GM19395 (cell line): ENCODE measurements at regions not wholly inside any gene's neighbourhood (a gene's known extent, or its start where the extent isn't known, plus 50 kb on each side); places are given as distances from the start of the nearest gene placed in this dataset.
A peak's percentile ranks its signal among the peaks of the same experiment; 100 is the strongest.

Source experiments
- ATAC-seq: cut with Tn5 transposase; IDR thresholded peaks from one replicate; pipeline ENCODE4 v1.9.1; 2021; ENCODE audit warnings: mild to moderate bottlenecking, moderate library complexity; ENCODE audit not compliant: unreplicated experiment

DNA sequence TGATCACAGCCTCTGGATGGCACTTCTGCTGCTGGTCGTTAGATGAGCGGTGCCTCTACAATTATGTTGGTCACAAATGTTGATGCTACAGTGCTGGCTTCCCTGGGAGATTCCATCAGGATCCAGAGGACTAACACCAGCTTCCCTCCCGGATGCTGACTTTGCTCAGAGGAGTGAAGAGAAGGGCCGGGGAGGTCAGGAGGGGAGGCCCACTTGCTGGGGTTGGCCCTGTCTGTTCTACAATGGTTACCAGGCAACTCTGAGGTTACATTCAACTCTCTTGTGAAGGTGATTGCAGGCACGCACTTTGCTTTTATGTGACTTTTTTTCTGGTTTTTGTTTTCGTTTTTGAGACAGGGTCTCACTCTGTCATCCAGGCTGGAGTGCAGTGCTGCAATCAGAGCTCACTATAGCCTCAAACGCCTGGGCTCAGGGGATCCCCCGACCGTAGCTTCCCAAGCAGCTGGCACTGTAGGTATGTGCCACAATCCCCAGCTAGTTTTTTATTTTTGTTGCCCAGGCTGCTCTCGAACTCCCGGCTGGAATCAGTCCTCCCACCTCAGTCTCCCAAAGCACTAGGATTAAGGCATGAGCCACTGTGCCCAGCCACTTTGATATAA, 112.5 kb downstream of the ADSS2 start:
- ATAC-seq, result no peak

DNA sequence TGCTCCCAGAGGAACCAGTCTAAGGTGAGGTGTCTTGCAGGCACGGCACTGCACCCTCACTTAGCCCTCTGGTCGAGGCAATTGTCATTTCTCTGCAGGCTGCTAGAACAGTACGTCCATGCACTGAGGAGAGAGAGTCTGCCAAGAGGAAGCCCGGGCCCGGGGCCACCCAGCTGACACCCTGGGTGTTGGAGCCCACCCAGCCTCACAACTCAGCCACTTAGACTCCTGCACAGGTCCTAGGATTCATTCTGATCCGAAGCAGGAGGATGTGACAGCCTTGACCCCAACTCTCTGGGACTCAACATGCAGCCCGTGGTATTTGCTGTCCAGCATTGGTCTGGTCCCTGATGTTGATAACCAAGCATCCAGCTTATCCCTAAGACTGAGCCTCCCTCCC, 111.9 kb downstream of the ADSS2 start:
- ATAC-seq, result no peak

DNA sequence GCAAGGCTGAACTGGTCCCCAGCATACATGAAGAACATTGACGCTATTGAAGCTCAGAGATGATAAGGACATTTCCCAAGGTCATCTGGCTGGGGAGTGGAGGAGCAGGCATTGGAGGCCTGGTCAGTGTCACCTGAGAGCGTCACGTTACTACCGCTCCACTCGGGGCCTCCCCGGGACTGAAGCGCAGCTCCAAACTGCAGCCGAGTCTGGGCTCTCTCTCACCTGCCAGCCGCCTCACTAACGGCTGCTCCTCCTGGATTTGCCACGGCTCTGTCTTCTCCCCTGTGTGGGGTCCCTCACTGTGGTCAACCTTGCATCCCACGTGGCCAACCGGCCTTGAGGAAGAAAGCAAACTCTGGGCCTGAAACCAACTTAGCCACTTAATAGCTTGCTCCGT, 111.3 kb downstream of the ADSS2 start:
- no peak for ATAC-seq

DNA sequence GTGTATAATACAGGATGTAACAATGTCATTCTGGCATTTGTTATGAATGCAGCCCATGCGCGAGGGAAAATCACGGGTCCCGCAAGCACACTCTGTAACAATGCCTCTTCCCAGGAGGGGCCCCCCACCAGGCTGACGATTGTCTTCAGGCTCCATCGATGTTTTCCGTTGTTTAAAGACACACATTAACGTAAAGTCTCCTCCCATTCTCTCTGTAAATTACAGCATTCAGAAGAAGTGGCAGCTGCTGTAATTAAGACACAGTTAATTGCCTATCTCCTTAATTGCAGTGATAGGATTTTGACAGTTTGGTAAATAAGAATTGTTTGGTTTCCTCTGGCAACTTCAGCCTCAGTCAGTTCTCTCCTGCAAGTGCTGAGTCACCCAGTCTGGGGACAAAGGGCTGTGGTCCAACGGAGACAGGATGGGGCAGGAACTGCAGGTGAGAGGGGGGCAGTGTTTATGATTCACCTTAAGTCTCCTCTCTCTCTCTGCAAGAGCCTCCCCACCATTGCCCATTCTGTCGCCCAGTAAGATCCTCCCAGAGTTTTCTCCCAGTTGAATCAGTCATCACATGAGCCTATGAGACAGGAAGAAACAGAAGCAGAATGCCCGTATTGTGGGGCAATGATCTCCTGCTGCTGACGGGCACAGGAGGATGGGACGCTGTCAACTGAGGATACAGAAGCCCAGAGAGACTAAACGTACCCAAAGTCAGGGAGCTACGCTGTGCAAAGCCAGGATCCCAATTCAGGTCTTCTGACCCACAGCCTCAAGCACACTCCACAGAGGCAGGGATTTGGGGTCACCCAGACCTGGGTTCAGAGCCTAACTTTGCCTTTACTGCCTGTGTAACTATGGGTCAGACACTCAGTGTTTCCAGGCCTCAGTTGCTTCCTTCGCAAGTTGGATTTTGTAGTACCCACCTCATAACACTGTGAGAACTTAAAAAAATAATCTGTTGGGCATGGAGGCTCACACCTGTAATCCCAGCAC, 110.0 kb downstream of the ADSS2 start:
- peak; percentile 53 for ATAC-seq

DNA sequence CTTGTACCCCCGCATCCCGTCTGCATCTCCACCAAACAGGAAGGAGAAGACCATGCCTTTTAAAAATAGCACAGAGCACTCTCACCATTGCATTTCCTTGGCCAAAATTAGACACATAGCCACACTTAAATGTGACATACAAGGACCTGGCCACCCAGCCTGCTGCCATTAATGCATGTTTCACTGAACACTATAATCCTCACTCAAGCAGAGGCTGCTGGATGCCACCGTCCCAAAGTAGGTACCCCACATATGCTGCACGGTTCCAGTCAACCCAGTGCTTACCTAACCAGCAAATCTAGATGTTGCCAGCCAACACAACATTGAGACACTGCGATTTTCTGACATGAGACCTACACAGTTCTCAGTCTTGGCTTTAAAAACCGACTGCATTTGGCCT, 107.7 kb downstream of the ADSS2 start:
- ATAC-seq, result no peak

DNA sequence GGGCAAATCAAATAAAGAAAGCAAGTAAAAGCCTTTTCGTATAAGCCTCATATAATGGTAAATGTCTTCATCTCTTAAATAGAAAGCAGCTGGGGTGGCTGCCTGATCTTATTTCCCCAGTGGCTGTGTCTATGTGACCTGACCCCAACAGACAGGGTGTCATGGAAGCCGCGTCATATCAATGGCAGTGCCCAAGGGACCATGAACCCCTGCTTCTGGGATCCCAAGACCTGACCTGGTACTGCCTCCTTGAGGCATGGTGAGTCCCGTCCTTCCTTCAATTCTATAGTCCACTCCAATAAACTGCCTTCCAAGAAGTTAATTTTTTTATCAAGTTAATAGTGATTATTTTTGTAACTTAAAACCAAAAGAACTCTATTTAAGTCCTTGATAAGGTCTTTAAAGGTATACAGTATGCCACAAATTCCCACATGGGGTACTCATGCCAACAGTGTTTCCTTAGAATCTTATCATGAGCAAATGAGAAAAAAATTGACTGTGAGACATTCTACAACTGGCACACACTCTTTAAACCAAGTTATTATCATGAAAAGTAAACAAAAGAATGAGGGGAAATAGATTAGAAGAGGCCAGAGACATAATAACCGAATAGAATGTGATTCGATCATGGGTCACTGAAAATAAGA, 104.6 kb downstream of the ADSS2 start:
- no peak for ATAC-seq

DNA sequence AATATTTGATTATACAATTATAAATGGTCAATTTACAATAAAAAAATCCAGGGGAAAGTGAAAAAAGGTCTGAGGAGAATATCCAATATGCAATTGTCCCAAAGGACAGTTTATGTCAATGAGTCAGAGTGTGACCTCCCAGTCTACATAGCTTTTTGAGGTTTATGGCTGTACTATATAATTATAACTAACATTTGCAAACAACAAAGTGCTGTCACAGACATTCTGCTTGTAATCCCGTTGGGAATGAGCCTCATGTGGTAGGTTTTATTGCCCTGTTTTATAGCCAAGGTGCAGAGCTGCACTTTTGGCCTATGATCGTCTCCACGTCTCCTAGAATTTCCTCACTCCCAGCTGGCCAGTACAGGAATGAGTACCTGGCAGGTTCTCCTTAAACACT, 103.8 kb downstream of the ADSS2 start:
- ATAC-seq, result no peak

DNA sequence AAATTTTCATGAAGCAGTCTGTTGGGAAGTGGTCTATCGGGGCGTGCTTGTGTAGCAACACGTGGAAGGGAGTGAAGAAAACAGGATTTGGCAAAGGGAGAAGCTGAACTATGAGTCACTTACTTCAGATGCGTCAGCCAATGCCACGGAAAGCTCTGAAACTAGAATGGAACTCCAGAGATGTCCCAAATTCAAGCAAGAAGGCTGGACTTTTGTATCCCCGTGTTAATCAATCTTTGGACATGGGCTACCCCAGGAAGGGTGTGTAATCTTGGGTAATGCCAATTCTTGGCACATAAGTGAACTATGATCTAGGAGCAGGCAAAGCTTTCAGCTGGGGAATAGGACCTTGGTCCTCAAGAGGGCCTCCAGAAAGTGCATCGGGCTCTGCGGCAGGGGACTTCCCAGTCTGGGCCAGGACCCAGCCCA, 102.6 kb downstream of the ADSS2 start:
- ATAC-seq, result no peak

DNA sequence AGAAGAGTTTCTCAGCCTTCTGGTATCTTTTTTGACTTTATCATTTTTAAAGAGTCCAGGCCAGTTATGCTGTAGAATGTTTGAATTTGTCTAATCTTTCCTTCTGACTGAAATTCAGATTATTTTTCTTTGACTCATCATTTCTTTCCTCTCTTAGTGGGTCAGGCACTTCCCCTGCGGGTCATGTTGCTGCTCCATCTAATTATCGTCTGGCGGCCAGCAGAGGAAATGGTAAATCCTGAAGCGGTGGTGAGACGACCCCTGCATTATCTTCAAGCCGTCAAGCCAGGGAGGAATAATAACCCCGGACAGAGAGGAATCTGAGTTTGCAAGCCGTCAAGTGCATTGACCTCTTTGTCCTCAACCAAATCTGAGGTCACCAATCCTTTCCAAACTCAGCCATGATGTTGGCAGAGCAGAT, 102.1 kb downstream of the ADSS2 start:
- peak; percentile 19 for ATAC-seq

DNA sequence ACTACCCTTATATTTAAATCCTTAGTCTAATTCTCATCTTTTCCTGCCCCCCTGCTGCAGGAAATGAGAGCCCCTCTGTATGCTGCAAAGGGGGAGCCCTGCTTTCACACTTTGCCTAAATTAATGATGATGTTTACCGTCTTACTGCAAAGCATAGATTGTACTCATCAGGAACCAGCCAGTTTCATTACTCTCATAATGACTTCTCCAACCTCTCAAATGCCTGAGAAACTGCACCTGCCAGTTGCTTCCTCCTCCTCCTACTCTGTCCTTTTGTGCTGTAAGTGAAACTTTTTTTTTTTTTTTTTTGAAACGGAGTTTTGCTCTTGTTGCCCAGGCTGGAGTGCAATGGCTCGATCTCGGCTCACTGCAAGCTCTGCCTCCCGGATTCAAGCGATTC, 101.7 kb downstream of the ADSS2 start:
- peak; percentile 83 for ATAC-seq

DNA sequence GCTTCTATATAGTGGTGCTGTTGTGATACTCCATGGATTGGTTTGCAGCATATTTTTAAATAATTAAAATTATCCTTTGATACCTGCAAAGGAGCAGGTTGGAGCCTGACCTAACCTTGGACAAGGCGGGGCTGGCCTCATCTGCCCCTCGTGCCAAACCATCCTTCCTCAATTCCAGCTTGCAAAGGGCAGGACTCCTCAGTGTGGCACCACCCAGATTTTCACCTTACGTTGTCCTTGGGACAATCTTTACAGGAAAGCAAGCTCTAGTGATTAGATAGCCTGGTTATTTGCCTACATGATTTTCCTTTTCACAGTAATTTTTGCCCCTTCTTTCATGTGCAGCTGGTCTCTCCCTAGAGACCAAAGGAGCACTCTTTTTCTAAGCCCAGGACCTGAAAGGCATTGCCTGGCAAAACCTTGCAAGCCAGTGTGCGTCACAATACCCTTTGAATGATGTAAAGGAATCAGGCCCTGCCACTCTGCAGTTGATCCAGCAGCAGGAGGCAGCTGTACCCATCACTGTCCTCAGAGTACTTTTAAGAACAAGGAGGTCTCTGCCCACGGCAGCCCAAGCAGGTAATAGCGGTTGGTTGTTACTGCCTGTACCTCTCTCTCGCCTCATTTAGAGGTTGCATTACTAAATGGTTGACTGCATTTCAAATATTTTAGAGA, 99.4 kb downstream of the ADSS2 start:
- ATAC-seq, result no peak

DNA sequence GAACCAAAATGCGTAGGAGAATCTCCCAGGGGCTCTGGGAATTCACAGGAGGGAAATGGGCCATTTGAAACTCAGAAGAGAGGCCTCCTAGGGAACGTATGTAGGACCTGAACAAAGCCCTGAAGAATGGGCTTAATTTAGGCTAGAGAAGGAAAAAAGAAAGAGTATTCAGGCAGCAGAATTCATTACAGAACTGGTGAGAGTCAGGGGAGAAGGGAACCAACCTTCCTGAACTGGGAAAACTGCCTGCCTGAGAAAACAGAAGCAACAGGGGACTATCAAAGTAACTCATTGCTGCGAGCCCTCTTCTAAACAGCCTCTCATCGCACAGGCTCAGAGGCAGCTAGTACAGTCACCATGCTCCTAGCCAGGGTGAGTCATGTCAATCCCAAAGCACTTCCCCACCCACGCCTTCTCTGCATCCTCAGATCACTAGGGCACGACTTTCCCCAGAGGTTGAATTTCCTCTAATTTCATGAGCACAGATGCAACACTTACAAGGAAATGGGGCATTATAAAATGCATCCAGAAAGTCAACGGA, 98.1 kb downstream of the ADSS2 start:
- ATAC-seq, result peak; percentile 64

DNA sequence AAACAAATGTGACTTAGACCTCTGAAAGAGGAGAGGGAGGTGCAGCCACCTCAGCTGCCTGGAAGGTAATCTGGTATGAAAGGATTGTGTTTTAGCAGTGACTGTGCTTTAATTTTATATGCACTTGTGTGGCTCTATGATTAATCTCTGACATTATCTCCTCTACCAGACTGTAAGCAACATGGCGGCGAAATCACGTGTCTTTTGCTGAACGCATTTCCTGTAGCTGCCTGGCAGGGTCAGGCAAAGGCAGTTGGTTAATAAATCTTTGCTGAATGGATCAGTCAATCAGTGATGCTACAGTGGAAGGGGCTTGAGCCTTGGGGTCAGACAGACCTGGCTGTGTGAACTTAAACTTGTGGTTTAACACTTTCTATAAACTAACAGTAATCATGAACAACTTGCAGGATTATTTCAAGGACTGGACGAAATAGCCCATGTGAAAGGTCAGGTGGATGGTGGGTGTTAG, 96.9 kb downstream of the ADSS2 start:
- no peak for ATAC-seq

DNA sequence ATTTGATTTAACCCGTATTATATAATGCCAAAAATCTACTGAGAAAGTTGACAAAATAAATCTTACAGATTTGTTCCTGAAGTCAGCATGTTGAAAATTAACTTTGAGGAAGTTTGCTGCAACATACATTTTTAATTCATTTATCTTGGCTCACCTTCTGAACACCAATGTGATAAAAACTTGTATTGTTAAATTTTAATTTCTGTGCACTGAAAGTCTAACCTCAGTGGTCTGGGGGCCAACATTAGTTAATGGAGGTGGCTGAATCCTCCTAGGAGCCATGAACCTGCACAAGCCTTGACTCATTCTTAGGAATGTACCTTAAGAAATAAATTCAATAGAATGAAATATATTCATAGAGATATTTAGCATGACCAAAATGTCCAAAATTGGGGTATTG, 95.3 kb downstream of the ADSS2 start:
- ATAC-seq, result no peak
